ENCODE measurements at regions not wholly inside any gene's neighbourhood (a gene's known extent, or its start where the extent isn't known, plus 50 kb on each side); places are given as distances from the start of the nearest gene placed in this dataset.

DNA sequence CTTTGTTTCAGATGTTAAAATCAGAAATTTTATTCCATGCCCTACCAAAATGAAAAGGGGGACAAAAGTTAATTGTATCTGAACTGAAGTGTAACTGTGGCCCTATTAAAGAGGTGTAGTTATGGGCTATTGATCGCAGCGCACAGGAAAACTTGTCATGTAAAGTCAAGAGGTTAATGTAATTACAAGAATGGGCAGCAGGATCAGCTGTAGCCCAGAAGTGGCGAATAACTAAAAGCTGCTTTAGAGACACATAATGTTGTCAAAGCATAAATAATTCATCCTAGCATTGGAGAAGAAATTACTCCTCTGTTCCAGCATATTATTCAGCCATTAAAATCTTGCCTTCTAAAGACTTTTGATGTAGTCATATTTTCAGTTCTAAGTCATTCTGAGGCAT is 211.8 kb downstream of the EPHA4 start:
- TF ChIP-seq, protein P1, sequence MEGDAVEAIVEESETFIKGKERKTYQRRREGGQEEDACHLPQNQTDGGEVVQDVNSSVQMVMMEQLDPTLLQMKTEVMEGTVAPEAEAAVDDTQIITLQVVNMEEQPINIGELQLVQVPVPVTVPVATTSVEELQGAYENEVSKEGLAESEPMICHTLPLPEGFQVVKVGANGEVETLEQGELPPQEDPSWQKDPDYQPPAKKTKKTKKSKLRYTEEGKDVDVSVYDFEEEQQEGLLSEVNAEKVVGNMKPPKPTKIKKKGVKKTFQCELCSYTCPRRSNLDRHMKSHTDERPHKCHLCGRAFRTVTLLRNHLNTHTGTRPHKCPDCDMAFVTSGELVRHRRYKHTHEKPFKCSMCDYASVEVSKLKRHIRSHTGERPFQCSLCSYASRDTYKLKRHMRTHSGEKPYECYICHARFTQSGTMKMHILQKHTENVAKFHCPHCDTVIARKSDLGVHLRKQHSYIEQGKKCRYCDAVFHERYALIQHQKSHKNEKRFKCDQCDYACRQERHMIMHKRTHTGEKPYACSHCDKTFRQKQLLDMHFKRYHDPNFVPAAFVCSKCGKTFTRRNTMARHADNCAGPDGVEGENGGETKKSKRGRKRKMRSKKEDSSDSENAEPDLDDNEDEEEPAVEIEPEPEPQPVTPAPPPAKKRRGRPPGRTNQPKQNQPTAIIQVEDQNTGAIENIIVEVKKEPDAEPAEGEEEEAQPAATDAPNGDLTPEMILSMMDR (IDR thresholded peaks at IDR 0.05; ENCODE audit: insufficient read depth, low read depth, low read length): no peak
- no peak for TF ChIP-seq EZH2 (IDR thresholded peaks at IDR 0.05; ENCODE audit: insufficient read depth, low read length)
